Right atrium auricular region (tissue), 2 donors: ENCODE measurements at regions not wholly inside any gene's neighbourhood (a gene's known extent, or its start where the extent isn't known, plus 50 kb on each side); places are given as distances from the start of the nearest gene placed in this dataset.

Experiments
- DNase-seq: peaks from one replicate; pipeline ENCODE4 v3.0.0-alpha.2; 2019; ENCODE audit warnings: low spot score
- H3K27ac ChIP-seq, 2 donors: fragments of 200-600 bp; sonication (generic); 1 replicate in 1 of 2; 2 replicates in 1 of 2; pipeline ENCODE4 v1.5.1; 2016 to 2019
- H3K27me3 ChIP-seq, 2 donors: fragments of 200-600 bp; sonication (generic); one replicate each; pipeline versions ENCODE4 v1.5.1 to v1.6.0; 2017 to 2019
- H3K36me3 ChIP-seq: fragments of 200-600 bp; sonication (generic); one replicate; pipeline ENCODE4 v1.5.1; 2016
- H3K4me1 ChIP-seq, 2 donors: fragments of 200-600 bp; sonication (generic); one replicate each; pipeline versions ENCODE4 v1.5.1 to v1.6.0; 2017 to 2019
- H3K4me3 ChIP-seq, 2 donors: fragments of 200-600 bp; sonication (generic); 1 replicate in 1 of 2; 2 replicates in 1 of 2; pipeline ENCODE4 v1.5.1; 2017 to 2019; ENCODE audit warnings: mild to moderate bottlenecking in 1 of 2, moderate library complexity in 1 of 2
- H3K9me3 ChIP-seq, 2 donors: fragments of 200-600 bp; sonication (generic); one replicate each; pipeline ENCODE4 v1.5.1; 2019
- CTCF ChIP-seq, 2 donors: fragments of 200-600 bp; sonication (generic); IDR thresholded peaks; one replicate each; pipeline ENCODE4 v1.5.1; 2019; ENCODE audit warnings: antibody characterized with exemption in 2 of 2

GRCh38 chr6:98131290-98131990 is 702.9 kb upstream of the POU3F2 start:
- H3K36me3 ChIP-seq: no peaks in the 10 kb centered on the region
- no peaks in the 10 kb centered on the region for H3K27me3 ChIP-seq
- H3K4me3 ChIP-seq: no peak overlapping the region
- TF ChIP-seq CTCF (IDR thresholded peaks at IDR 0.05): no peak
- no peak overlapping the region for H3K27ac ChIP-seq
- no peaks in the 10 kb centered on the region for H3K9me3 ChIP-seq
- no peak for DNase-seq
- H3K4me1 ChIP-seq: no peaks in the 10 kb centered on the region

GRCh38 chr6:98136333-98136732 is 698.0 kb upstream of the POU3F2 start:
- no peaks in the 10 kb centered on the region for H3K36me3 ChIP-seq
- no peak for TF ChIP-seq CTCF (IDR thresholded peaks at IDR 0.05)
- no peak for DNase-seq
- H3K27me3 ChIP-seq: no peaks in the 10 kb centered on the region
- H3K4me1 ChIP-seq: no peaks in the 10 kb centered on the region
- no peak overlapping the region for H3K27ac ChIP-seq
- no peaks in the 10 kb centered on the region for H3K9me3 ChIP-seq
- H3K4me3 ChIP-seq: no peak overlapping the region

- Histone ChIP-seq H3K4me1 (no peaks in the 10 kb centered on the region), H3K36me3 (no peaks in the 10 kb centered on the region), H3K27me3 (no peaks in the 10 kb centered on the region), H3K9me3 (no peaks in the 10 kb centered on the region), H3K4me3 (no peak overlapping the region), H3K27ac (no peak overlapping the region)
- DNase-seq: no peak
- no peak for TF ChIP-seq CTCF (IDR thresholded peaks at IDR 0.05)
Measured at GRCh38 chr6:98137391-98137790, 697.0 kb upstream of the POU3F2 start.

DNA sequence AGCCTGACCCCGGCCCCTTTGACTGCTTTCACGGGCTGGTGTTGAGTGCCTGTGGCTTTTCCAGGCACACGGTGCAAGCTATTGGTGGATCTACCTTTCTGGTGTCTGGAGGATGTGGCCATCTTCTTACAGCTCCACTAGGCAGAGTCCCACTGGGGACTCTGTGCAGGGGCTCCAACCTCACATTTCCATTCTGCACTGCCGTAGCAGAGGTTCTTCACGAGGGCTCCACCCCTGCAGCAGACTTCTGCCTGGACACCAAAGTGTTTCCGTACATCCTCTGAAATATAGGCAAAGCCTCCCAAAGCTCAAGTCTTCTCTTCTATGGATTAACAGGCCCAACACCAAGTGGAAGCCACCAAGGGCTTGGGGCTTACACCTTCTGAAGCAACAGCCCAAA is 691.5 kb upstream of the POU3F2 start:
- H3K9me3 ChIP-seq: no peaks in the 10 kb centered on the region
- no peaks in the 10 kb centered on the region for H3K27me3 ChIP-seq
- no peak overlapping the region for H3K4me3 ChIP-seq
- DNase-seq: no peak
- no peaks in the 10 kb centered on the region for H3K36me3 ChIP-seq
- TF ChIP-seq CTCF (IDR thresholded peaks at IDR 0.05): no peak
- no peaks in the 10 kb centered on the region for H3K4me1 ChIP-seq
- no peak overlapping the region for H3K27ac ChIP-seq

DNA sequence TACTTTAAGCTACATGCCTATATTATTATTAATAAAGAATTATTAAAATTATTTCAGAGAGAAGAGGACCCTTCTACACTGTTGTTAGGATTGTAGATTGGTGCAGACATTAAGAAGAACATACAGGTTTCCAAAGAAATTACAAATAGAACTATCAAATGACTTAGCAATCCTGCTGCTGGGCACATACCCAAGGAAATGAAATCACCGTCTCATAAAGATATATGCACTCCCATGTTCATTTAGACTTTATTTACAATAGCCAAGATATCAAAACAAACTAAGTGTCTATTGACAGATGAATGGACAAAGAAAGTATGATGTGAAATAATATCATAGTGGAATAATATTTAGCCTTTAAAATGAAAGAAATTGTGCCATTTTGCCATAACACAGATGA is 687.7 kb upstream of the POU3F2 start:
- DNase-seq: no peak
- Histone ChIP-seq H3K4me1 (no peaks in the 10 kb centered on the region), H3K36me3 (no peaks in the 10 kb centered on the region), H3K4me3 (no peak overlapping the region), H3K9me3 (no peaks in the 10 kb centered on the region), H3K27me3 (no peaks in the 10 kb centered on the region), H3K27ac (no peak overlapping the region)
- no peak for TF ChIP-seq CTCF (IDR thresholded peaks at IDR 0.05)

- no peaks in the 10 kb centered on the region for H3K27me3 ChIP-seq
- H3K4me3 ChIP-seq: no peak overlapping the region
- no peak for DNase-seq
- H3K27ac ChIP-seq: no peak overlapping the region
- TF ChIP-seq CTCF (IDR thresholded peaks at IDR 0.05): no peak
- no peaks in the 10 kb centered on the region for H3K4me1 ChIP-seq
- H3K36me3 ChIP-seq: no peaks in the 10 kb centered on the region
- H3K9me3 ChIP-seq: no peaks in the 10 kb centered on the region
Measured at GRCh38 chr6:98156580-98156979, 677.8 kb upstream of the POU3F2 start.
